ENCODE measurements at regions not wholly inside any gene's neighbourhood (a gene's known extent, or its start where the extent isn't known, plus 50 kb on each side); places are given as distances from the start of the nearest gene placed in this dataset.

- no peak for DNase-seq (ENCODE audit: low read depth, low spot score)
- in situ Hi-C loops (cut with HindIII; ENCODE audit: low pct_unique_long_range_greater_than_20kb, low sequenced_read_pairs) (no loop called here), intact Hi-C loops (cut with micrococcal nuclease; ENCODE audit: unreplicated experiment) (no loop called here)
- H3K36me3 ChIP-seq (ENCODE audit: control insufficient read depth, insufficient read depth, low read length) = no peaks in the 10 kb centered on the region
- no peak for ATAC-seq
- CTCF ChIA-PET = no interaction called here
- no peak overlapping the region for H3K4me3 ChIP-seq (ENCODE audit: low read depth in 2 of 2, low read length in 2 of 2)
- no peak for TF ChIP-seq CTCF (IDR thresholded peaks at IDR 0.05)
- no peak for TF ChIP-seq TCF7L2 (IDR thresholded peaks at IDR 0.05; ENCODE audit: low read depth, low read length)
- TF ChIP-seq SIN3A (IDR thresholded peaks at IDR 0.05; ENCODE audit: borderline replicate concordance, insufficient read depth, low read depth, low read length) = no peak
- no peak for TF ChIP-seq POLR2AphosphoS5 (IDR thresholded peaks at IDR 0.05; ENCODE audit: low read depth, low read length)
- no peak for TF ChIP-seq REST (IDR thresholded peaks at IDR 0.05; ENCODE audit: insufficient read depth in 1 of 2, low read depth in 2 of 2, low read length in 1 of 2)
- H3K27me3 ChIP-seq (ENCODE audit: control insufficient read depth, insufficient read depth, low read length) = no peaks in the 10 kb centered on the region
- peaks cover 13% of the 10 kb centered on the region for H3K4me1 ChIP-seq (ENCODE audit: control insufficient read depth, insufficient read depth, low read length)
- H3K9me3 ChIP-seq (ENCODE audit: control insufficient read depth, insufficient read depth, low read depth, low read length) = no peaks in the 10 kb centered on the region
- BruUV-seq (replicated peaks) = no TSS peak
- H3K27ac ChIP-seq (ENCODE audit: low read length) = no peak overlapping the region
- POLR2A ChIA-PET = interaction anchor here (0.7 kb wide), 1 partner anchor 276 kb away, joined by 3 read pairs; no protein-coding TSS in a partner anchor
Observed at GRCh38 chr20:62527781-62528180, 52.0 kb upstream of the GATA5 start.

GRCh38 chr20:62528983-62529891 is 53.4 kb upstream of the GATA5 start:
- intact Hi-C loops (cut with micrococcal nuclease; ENCODE audit: unreplicated experiment) (no loop called here), in situ Hi-C loops (cut with HindIII; ENCODE audit: low pct_unique_long_range_greater_than_20kb, low sequenced_read_pairs) (no loop called here)
- Histone ChIP-seq H3K4me3 (ENCODE audit: low read depth in 2 of 2, low read length in 2 of 2) (no peak overlapping the region), H3K4me1 (ENCODE audit: control insufficient read depth, insufficient read depth, low read length) (peaks cover 8% of the 10 kb centered on the region), H3K27me3 (ENCODE audit: control insufficient read depth, insufficient read depth, low read length) (no peaks in the 10 kb centered on the region), H3K36me3 (ENCODE audit: control insufficient read depth, insufficient read depth, low read length) (no peaks in the 10 kb centered on the region), H3K9me3 (ENCODE audit: control insufficient read depth, insufficient read depth, low read depth, low read length) (no peaks in the 10 kb centered on the region), H3K27ac (ENCODE audit: low read length) (no peak overlapping the region)
- BruUV-seq (replicated peaks) = no TSS peak
- POLR2A ChIA-PET = no interaction called here
- CTCF ChIA-PET = interaction anchor here (0.6 kb wide), 1 partner anchor 13 kb away, joined by 3 read pairs; no protein-coding TSS in a partner anchor
- no peak for TF ChIP-seq POLR2AphosphoS5 (IDR thresholded peaks at IDR 0.05; ENCODE audit: low read depth, low read length)
- no peak for TF ChIP-seq SIN3A (IDR thresholded peaks at IDR 0.05; ENCODE audit: borderline replicate concordance, insufficient read depth, low read depth, low read length)
- TF ChIP-seq REST (IDR thresholded peaks at IDR 0.05; ENCODE audit: insufficient read depth in 1 of 2, low read depth in 2 of 2, low read length in 1 of 2) = no peak
- no peak for TF ChIP-seq CTCF (IDR thresholded peaks at IDR 0.05)
- no peak for TF ChIP-seq TCF7L2 (IDR thresholded peaks at IDR 0.05; ENCODE audit: low read depth, low read length)
- no peak for ATAC-seq
- DNase-seq (ENCODE audit: low read depth, low spot score) = no peak
